HL-60 (cell line): ENCODE measurements at regions not wholly inside any gene's neighbourhood (a gene's known extent, or its start where the extent isn't known, plus 50 kb on each side); places are given as distances from the start of the nearest gene placed in this dataset.

ENCODE experiments used
- DNase-seq, 2 experiments: peaks; one replicate each; pipeline ENCODE4 v3.0.0-alpha.2; 2010 to 2020; ENCODE audit warnings: low read depth in 1 of 2, low spot score in 1 of 2
- H3K27ac ChIP-seq: fragments of 250-450 bp; sonication (Bioruptor Pico); replicated peaks from 2 replicates; pipeline ENCODE4 v1.5.1; 2020; ENCODE audit warnings: mild to moderate bottlenecking, moderate library complexity
- H3K27me3 ChIP-seq: fragments of 250-450 bp; sonication (Bioruptor Pico); 2 replicates; pipeline ENCODE4 v1.5.1; 2021; ENCODE audit warnings: mild to moderate bottlenecking, moderate library complexity; ENCODE audit not compliant: insufficient read depth, poor library complexity, severe bottlenecking
- H3K4me3 ChIP-seq: replicated peaks from 2 replicates; pipeline ENCODE4 v1.5.1; 2011; ENCODE audit warnings: mild to moderate bottlenecking, control low read depth, low read length; ENCODE audit not compliant: insufficient read depth
- CTCF ChIP-seq: IDR thresholded peaks from one replicate; pipeline ENCODE4 v1.5.1; 2011; ENCODE audit warnings: low read length, control low read depth, inconsistent platforms; ENCODE audit not compliant: insufficient read depth
- GABPA ChIP-seq: IDR thresholded peaks from 2 replicates; pipeline ENCODE4 v1.6.1; 2012; ENCODE audit warnings: low read depth
- POLR2AphosphoS5 ChIP-seq: IDR thresholded peaks from 2 replicates; pipeline ENCODE4 v1.6.1; 2012; ENCODE audit warnings: low read depth
- SPI1 ChIP-seq: IDR thresholded peaks from 2 replicates; pipeline ENCODE4 v1.6.1; 2012; ENCODE audit warnings: low read depth, mild to moderate bottlenecking, borderline replicate concordance
- TF ChIP-seq, protein P1 (sequence below): IDR thresholded peaks from 2 replicates; pipeline ENCODE4 v1.6.1; 2012; ENCODE audit warnings: low read depth; ENCODE audit not compliant: insufficient replicate concordance

GRCh38 chr9:108483676-108484075 is 372.1 kb downstream of the ACTL7B start:
- DNase-seq = no peak
- TF ChIP-seq, protein P1, sequence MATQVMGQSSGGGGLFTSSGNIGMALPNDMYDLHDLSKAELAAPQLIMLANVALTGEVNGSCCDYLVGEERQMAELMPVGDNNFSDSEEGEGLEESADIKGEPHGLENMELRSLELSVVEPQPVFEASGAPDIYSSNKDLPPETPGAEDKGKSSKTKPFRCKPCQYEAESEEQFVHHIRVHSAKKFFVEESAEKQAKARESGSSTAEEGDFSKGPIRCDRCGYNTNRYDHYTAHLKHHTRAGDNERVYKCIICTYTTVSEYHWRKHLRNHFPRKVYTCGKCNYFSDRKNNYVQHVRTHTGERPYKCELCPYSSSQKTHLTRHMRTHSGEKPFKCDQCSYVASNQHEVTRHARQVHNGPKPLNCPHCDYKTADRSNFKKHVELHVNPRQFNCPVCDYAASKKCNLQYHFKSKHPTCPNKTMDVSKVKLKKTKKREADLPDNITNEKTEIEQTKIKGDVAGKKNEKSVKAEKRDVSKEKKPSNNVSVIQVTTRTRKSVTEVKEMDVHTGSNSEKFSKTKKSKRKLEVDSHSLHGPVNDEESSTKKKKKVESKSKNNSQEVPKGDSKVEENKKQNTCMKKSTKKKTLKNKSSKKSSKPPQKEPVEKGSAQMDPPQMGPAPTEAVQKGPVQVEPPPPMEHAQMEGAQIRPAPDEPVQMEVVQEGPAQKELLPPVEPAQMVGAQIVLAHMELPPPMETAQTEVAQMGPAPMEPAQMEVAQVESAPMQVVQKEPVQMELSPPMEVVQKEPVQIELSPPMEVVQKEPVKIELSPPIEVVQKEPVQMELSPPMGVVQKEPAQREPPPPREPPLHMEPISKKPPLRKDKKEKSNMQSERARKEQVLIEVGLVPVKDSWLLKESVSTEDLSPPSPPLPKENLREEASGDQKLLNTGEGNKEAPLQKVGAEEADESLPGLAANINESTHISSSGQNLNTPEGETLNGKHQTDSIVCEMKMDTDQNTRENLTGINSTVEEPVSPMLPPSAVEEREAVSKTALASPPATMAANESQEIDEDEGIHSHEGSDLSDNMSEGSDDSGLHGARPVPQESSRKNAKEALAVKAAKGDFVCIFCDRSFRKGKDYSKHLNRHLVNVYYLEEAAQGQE = no peak
- TF ChIP-seq SPI1 = no peak
- TF ChIP-seq CTCF = no peak
- TF ChIP-seq GABPA = no peak
- TF ChIP-seq POLR2AphosphoS5 = no peak
- Histone ChIP-seq H3K27me3 (no peaks in the 10 kb centered on the region), H3K27ac (no peak overlapping the region), H3K4me3 (no peak overlapping the region)

DNA sequence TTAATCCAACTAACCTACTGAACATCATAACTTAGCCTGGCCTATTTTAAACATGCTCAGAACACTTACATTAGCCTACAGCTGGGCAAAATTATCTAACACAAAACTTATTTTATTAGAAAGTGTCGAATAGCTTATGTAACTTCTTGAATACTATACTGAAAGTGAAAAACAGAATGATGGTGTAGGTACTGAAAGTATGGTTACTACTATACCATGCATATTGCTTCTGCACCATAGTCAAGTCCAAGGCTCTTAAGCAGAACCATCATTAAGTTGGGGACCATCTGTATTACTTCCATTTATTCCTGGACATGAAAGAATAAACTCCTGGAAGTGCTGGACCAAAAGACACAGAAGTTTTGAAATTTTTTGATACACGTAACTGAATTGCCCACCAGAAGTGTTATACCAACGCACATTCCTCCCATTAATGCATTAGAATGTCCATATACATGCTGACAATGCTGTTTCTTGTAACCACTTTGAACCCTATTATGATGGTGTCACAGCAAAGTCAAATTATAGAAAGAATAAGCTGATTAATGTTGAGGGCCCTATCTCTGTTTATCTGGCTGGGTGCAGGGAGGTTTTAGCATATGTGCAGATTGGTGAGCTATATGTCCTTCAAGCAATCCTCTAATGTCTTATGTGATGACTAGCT is 375.7 kb downstream of the ACTL7B start:
- no peak for DNase-seq
- TF ChIP-seq, protein P1 = no peak
- TF ChIP-seq POLR2AphosphoS5 (no peak), GABPA (no peak), CTCF (no peak), SPI1 (no peak)
- Histone ChIP-seq H3K27ac (no peak overlapping the region), H3K4me3 (no peak overlapping the region), H3K27me3 (no peaks in the 10 kb centered on the region)

DNA sequence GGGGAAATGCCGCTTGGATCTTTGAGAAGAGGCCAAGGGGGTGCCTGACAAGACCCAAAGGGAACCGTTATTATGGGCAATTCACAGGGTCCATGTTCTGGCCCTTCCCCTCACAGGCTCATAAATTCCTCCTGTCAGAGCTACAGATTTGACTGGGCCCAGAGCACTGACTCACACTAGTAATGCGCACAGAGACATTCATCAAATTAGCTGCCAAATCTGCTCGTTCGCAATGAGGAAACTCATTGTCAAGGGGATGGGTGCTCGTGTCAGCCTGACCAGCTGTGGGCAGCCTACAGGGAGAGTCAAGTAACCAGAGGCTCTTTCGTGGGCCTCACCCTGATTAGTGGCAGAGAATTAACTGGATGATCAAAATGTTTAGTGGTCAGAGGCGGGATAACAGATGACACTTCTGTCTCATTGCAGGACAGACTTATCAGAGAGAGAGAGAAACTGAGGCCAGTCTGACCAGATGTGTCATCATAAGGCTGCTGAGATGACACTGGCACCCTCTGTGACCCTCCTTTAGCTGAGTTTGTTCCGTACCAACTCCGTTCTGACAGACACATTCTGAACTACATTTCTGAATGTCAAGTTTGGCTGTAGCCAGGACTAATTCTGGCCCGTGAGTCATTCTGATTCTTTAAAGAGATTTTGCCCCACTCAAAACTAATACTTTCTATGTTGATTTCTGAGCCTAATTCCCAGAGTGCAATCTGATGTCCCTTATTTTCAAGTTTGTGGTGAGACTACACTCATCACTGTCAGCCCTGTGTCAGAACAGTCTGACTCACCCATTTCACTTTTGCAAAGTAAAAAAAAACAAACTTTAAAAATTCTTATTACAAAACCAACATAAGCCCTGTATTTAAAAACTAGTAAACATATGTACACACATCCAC is 377.1 kb downstream of the ACTL7B start:
- no peak for DNase-seq
- TF ChIP-seq POLR2AphosphoS5 = no peak
- no peak for TF ChIP-seq CTCF
- no peak for TF ChIP-seq GABPA
- TF ChIP-seq SPI1 = no peak
- TF ChIP-seq, protein P1 = no peak
- Histone ChIP-seq H3K4me3 (no peak overlapping the region), H3K27ac (no peak overlapping the region), H3K27me3 (no peaks in the 10 kb centered on the region)
